Sigmoid colon (tissue), 4 donors: ENCODE measurements at regions not wholly inside any gene's neighbourhood (a gene's known extent, or its start where the extent isn't known, plus 50 kb on each side); places are given as distances from the start of the nearest gene placed in this dataset.

ENCODE experiments used
- POLR2A ChIP-seq, 2 donors: fragments of 450-650 bp; IDR thresholded peaks; one replicate each; pipeline ENCODE4 v1.6.1; 2016; ENCODE audit warnings: antibody characterized with exemption in 2 of 2, mild to moderate bottlenecking in 2 of 2, moderate library complexity in 2 of 2
- POLR2AphosphoS5 ChIP-seq, 4 donors: sonication (generic); formaldehyde crosslinking; IDR thresholded peaks; one replicate each; pipeline ENCODE4 v1.6.1; 2017; ENCODE audit warnings: antibody characterized with exemption in 4 of 4
- TF ChIP-seq, protein P1 (sequence below), 4 experiments: fragments of 450-650 bp in 3 of 4; fragments of 200-600 bp in 1 of 4; IDR thresholded peaks; one replicate each; pipeline ENCODE4 v1.5.1; 2016 to 2019; ENCODE audit warnings: antibody characterized with exemption in 4 of 4, mild to moderate bottlenecking in 3 of 4, moderate library complexity in 2 of 4

DNA sequence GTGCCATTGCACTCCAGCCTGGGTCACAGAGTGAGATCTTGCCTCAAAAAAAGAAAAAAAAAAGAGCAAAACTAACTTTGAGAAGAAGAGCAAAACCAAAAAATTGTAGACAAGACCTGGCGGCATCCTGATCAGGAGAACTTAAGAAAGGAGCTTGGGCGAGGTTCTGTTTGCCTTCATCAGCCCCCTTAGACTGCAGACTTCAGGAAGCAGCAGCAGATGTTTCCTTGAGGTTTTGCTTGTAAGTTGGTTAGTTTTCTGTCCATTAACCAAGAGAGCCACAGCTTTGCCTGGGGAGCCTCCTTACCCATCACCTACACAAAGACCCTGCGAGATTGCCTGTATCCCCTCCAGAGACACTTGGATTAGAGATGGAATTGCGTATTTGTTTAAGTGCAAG, 189.0 kb downstream of the AACS start:
- TF ChIP-seq, protein P1, sequence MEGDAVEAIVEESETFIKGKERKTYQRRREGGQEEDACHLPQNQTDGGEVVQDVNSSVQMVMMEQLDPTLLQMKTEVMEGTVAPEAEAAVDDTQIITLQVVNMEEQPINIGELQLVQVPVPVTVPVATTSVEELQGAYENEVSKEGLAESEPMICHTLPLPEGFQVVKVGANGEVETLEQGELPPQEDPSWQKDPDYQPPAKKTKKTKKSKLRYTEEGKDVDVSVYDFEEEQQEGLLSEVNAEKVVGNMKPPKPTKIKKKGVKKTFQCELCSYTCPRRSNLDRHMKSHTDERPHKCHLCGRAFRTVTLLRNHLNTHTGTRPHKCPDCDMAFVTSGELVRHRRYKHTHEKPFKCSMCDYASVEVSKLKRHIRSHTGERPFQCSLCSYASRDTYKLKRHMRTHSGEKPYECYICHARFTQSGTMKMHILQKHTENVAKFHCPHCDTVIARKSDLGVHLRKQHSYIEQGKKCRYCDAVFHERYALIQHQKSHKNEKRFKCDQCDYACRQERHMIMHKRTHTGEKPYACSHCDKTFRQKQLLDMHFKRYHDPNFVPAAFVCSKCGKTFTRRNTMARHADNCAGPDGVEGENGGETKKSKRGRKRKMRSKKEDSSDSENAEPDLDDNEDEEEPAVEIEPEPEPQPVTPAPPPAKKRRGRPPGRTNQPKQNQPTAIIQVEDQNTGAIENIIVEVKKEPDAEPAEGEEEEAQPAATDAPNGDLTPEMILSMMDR (IDR thresholded peaks at IDR 0.05), result no peak
- no peak for TF ChIP-seq POLR2AphosphoS5 (IDR thresholded peaks at IDR 0.05)
- TF ChIP-seq POLR2A (IDR thresholded peaks at IDR 0.05), result no peak
